Activated naive CD4-positive, alpha-beta T cell treated with anti-CD3 and anti-CD28 coated beads, Interleukin-2, amount 50 U/mL, for 72 hours (primary cell): ENCODE measurements at regions not wholly inside any gene's neighbourhood (a gene's known extent, or its start where the extent isn't known, plus 50 kb on each side); places are given as distances from the start of the nearest gene placed in this dataset.

Experiments used
- ATAC-seq, 2 donors: fragments of 150-1000 bp; cut with Tn5 transposase; 2 replicates each; pipeline ENCODE4 v1.10.0; 2021; ENCODE audit warnings: mild to moderate bottlenecking in 2 of 2, moderate library complexity in 2 of 2
- DNase-seq, 2 donors: peaks; one replicate each; pipeline ENCODE4 v3.0.0; 2021 to 2022; ENCODE audit warnings: low spot score in 2 of 2
- H3K27ac Mint-ChIP-seq, 2 donors: one replicate each; pipeline ENCODE4 v1.8.0; 2022; ENCODE audit warnings: mild to moderate bottlenecking in 2 of 2, mixed read lengths in 2 of 2
- H3K36me3 Mint-ChIP-seq, 2 donors: one replicate each; pipeline ENCODE4 v1.8.0; 2022; ENCODE audit warnings: mixed read lengths in 2 of 2
- H3K9me3 Mint-ChIP-seq, 2 donors: one replicate each; pipeline ENCODE4 v1.8.0; 2022; ENCODE audit warnings: mixed read lengths in 2 of 2

GRCh38 chr6:121645100-121645745 is 209.8 kb downstream of the GJA1 start:
- DNase-seq (peak in 1 of 2 donors; percentile 4), ATAC-seq (peak; percentile 70 to 79)
- peaks cover 0 to 7% of the 10 kb centered on the region in 2 donors for H3K36me3 Mint-ChIP-seq
- H3K9me3 Mint-ChIP-seq: peaks cover 3 to 13% of the 10 kb centered on the region in 2 donors
- H3K27ac Mint-ChIP-seq: no peak overlapping the region

GRCh38 chr6:121647905-121648304 is 212.5 kb downstream of the GJA1 start:
- DNase-seq (no peak), ATAC-seq (no peak)
- Mint-ChIP-seq H3K27ac (no peak overlapping the region), H3K36me3 (peaks cover 0 to 7% of the 10 kb centered on the region in 2 donors), H3K9me3 (peaks cover 3 to 11% of the 10 kb centered on the region in 2 donors)

GRCh38 chr6:121649951-121650350 is 214.5 kb downstream of the GJA1 start:
- DNase-seq: no peak
- Mint-ChIP-seq H3K9me3 (peaks cover 3 to 4% of the 10 kb centered on the region in 2 donors), H3K36me3 (no peaks in the 10 kb centered on the region), H3K27ac (no peak overlapping the region)
- peak in 1 of 2 donors; percentile 60 for ATAC-seq

GRCh38 chr6:121651420-121651819 is 216.0 kb downstream of the GJA1 start:
- H3K27ac Mint-ChIP-seq: no peak overlapping the region
- peak; percentile 47 to 55 for ATAC-seq
- no peak for DNase-seq

GRCh38 chr6:121652223-121652622 is 216.8 kb downstream of the GJA1 start:
- ATAC-seq (peak in 1 of 2 donors; percentile 39), DNase-seq (no peak)
- no peak overlapping the region for H3K27ac Mint-ChIP-seq
- no peaks in the 10 kb centered on the region for H3K36me3 Mint-ChIP-seq
- peaks cover 3 to 4% of the 10 kb centered on the region in 2 donors for H3K9me3 Mint-ChIP-seq

More at GRCh38 chr6:121651420-121651819, 216.0 kb downstream of the GJA1 start:
- Mint-ChIP-seq H3K36me3 (no peaks in the 10 kb centered on the region), H3K9me3 (peaks cover 3 to 4% of the 10 kb centered on the region in 2 donors)

- ATAC-seq: no peak
- peaks cover 2 to 3% of the 10 kb centered on the region in 2 donors for H3K9me3 Mint-ChIP-seq
- no peak overlapping the region for H3K27ac Mint-ChIP-seq
- no peaks in the 10 kb centered on the region for H3K36me3 Mint-ChIP-seq
- DNase-seq: no peak
Observed at GRCh38 chr6:121652726-121653623, 217.5 kb downstream of the GJA1 start.

GRCh38 chr6:121653624-121654008 is 218.2 kb downstream of the GJA1 start:
- H3K9me3 Mint-ChIP-seq: peaks cover 0 to 3% of the 10 kb centered on the region in 2 donors
- no peaks in the 10 kb centered on the region for H3K36me3 Mint-ChIP-seq
- H3K27ac Mint-ChIP-seq: no peak overlapping the region
- no peak for DNase-seq
- ATAC-seq: no peak

GRCh38 chr6:121657972-121658371 is 222.5 kb downstream of the GJA1 start:
- DNase-seq (no peak), ATAC-seq (no peak)
- no peak overlapping the region for H3K27ac Mint-ChIP-seq
- H3K9me3 Mint-ChIP-seq: no peaks in the 10 kb centered on the region
- no peaks in the 10 kb centered on the region for H3K36me3 Mint-ChIP-seq

GRCh38 chr6:121660277-121660676 is 224.8 kb downstream of the GJA1 start:
- Mint-ChIP-seq H3K27ac (no peak overlapping the region), H3K36me3 (no peaks in the 10 kb centered on the region), H3K9me3 (peaks cover 9 to 12% of the 10 kb centered on the region in 2 donors)
- no peak for DNase-seq
- ATAC-seq: no peak

- no peak for ATAC-seq
- Mint-ChIP-seq H3K27ac (no peak overlapping the region), H3K9me3 (peaks cover 9 to 12% of the 10 kb centered on the region in 2 donors), H3K36me3 (no peaks in the 10 kb centered on the region)
- DNase-seq: no peak
Observed at GRCh38 chr6:121663292-121663810, 227.9 kb downstream of the GJA1 start.

- ATAC-seq: no peak
- H3K36me3 Mint-ChIP-seq: no peaks in the 10 kb centered on the region
Observed at GRCh38 chr6:121664158-121664557, 228.7 kb downstream of the GJA1 start.

GRCh38 chr6:121666814-121667213 is 231.4 kb downstream of the GJA1 start:
- peaks cover 9 to 12% of the 10 kb centered on the region in 2 donors for H3K9me3 Mint-ChIP-seq

More at GRCh38 chr6:121664158-121664557, 228.7 kb downstream of the GJA1 start:
- no peak for DNase-seq
- Mint-ChIP-seq H3K9me3 (peaks cover 9 to 12% of the 10 kb centered on the region in 2 donors), H3K27ac (no peak overlapping the region)

GRCh38 chr6:121668259-121668658 is 232.8 kb downstream of the GJA1 start:
- ATAC-seq: no peak
- no peak for DNase-seq
- Mint-ChIP-seq H3K27ac (no peak overlapping the region), H3K36me3 (no peaks in the 10 kb centered on the region), H3K9me3 (peaks cover 9 to 12% of the 10 kb centered on the region in 2 donors)

More at GRCh38 chr6:121666814-121667213, 231.4 kb downstream of the GJA1 start:
- no peak overlapping the region for H3K27ac Mint-ChIP-seq
- DNase-seq (no peak), ATAC-seq (no peak)
- no peaks in the 10 kb centered on the region for H3K36me3 Mint-ChIP-seq

GRCh38 chr6:121670511-121670910 is 235.1 kb downstream of the GJA1 start:
- no peak overlapping the region for H3K27ac Mint-ChIP-seq
- ATAC-seq: no peak

GRCh38 chr6:121677571-121677970 is 242.1 kb downstream of the GJA1 start:
- Mint-ChIP-seq H3K9me3 (peaks cover 5 to 10% of the 10 kb centered on the region in 2 donors), H3K36me3 (peaks cover 0 to 10% of the 10 kb centered on the region in 2 donors), H3K27ac (no peak overlapping the region)
- ATAC-seq (no peak), DNase-seq (no peak)

More at GRCh38 chr6:121670511-121670910, 235.1 kb downstream of the GJA1 start:
- H3K9me3 Mint-ChIP-seq: no peaks in the 10 kb centered on the region
- DNase-seq: no peak
- H3K36me3 Mint-ChIP-seq: no peaks in the 10 kb centered on the region

- H3K36me3 Mint-ChIP-seq: peaks cover 0 to 10% of the 10 kb centered on the region in 2 donors
- H3K9me3 Mint-ChIP-seq: peaks cover 7 to 10% of the 10 kb centered on the region in 2 donors
- H3K27ac Mint-ChIP-seq: no peak overlapping the region
- no peak for DNase-seq
- ATAC-seq: peak in 1 of 2 donors; percentile 64
Observed at GRCh38 chr6:121678245-121678644, 242.8 kb downstream of the GJA1 start.

- Mint-ChIP-seq H3K27ac (no peak overlapping the region), H3K9me3 (peaks cover 10 to 14% of the 10 kb centered on the region in 2 donors), H3K36me3 (peaks cover 0 to 10% of the 10 kb centered on the region in 2 donors)
- no peak for ATAC-seq
- DNase-seq: no peak
Observed at GRCh38 chr6:121680058-121680457, 244.6 kb downstream of the GJA1 start.
